Activated naive CD4-positive, alpha-beta T cell (primary cell): ENCODE measurements at regions not wholly inside any gene's neighbourhood (a gene's known extent, or its start where the extent isn't known, plus 50 kb on each side); places are given as distances from the start of the nearest gene placed in this dataset.

Source experiments
- DNase-seq, 4 experiments: peaks; one replicate each; lab custom pipeline; 2025; lab: John Stamatoyannopoulos, UW

DNA sequence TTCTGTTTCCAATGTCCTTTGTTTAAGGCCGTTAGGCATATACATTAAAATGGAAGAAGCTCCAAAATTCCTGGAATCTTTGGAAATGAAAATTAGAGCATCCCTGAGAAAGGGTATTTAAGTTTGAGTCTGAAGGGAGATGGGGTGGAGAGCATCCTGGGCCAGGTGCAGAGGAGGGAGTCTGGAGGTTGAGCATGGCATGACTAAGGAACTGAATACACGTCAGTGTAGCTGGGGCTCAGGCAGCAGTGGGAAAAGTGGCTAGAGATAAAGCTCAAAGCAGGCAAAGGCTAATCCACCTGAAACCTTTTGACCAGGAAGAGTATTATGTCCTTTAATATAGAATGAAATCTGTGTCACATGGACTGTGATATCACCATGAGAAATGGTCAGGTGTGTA is 669.0 kb upstream of the RBFOX1 start:
- no peak for DNase-seq

DNA sequence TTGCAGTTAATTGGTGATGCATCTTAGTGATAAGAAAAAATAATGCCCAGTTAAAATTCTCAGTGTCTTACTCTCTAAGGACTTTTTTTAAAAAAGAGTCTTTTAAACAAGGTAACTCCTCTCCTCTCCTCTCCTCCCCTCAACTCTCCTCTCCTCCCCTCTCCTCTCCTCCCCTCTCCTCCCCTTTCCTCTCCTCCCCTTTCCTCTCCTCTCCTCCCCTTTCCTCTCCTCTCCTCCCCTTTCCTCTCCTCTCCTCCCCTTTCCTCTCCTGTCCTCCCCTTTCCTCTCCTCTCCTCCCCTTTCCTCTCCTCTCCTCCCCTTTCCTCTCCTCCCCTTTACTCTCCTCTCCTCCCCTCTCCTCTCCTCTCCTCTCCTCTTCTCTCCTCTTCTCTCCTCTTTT is 675.9 kb upstream of the RBFOX1 start:
- DNase-seq: no peak

DNA sequence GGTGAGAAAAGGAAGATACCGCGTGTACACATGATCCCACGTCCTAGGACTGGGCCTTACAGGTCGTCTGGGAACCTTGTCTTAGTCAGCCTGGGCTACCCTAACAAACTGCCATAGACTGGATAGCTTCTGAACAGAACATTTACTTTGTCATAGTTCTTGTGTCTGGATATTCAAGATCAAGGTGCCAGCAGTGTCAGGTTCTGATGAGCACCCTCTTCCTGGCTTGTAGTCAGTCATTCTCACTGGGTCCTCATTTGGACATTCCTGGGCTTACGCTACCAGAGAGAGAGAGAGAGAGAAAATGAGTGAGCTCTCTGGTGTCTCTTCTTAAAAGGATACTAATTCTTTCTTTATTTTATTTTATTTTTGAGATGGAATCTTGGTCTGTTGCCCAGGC is 685.8 kb upstream of the RBFOX1 start:
- DNase-seq: no peak

DNA sequence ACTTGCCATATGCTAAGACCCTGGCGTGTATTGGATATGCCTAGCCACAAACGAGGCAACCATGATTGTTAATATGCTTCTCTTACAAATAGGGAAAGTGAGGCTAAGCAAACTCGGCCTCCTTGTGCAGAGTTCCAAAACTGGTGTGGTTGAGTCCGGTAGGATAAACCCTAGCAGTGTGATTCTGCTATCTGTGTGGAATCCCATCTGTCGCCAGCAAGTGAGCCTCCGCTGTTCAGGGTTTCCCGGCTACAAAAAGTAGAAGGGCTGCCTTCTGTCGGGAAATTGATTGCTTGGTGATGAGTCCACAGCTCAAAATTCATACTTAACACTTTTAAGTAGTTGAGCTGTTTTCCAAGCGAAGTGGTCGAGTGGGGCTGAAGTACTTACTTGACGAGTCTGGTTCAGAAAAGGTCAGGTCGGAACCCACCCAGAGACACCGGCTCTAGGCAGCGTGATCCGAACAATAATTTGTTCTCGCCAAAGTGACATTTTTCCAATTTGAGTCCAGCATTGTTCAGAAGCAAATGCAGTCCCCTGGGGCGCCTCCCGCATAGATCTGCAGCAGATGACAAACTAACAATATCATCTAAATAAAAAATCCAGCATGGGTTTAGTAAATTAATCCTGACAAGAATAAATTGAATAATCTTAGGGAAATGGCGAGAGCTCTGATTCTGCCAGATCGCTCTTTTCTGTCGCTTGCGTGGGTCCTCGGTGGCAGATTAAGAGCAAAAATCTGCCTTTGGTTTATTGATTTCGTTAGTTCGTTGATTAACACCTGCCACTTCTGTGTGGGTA is 686.7 kb upstream of the RBFOX1 start:
- no peak for DNase-seq

DNA sequence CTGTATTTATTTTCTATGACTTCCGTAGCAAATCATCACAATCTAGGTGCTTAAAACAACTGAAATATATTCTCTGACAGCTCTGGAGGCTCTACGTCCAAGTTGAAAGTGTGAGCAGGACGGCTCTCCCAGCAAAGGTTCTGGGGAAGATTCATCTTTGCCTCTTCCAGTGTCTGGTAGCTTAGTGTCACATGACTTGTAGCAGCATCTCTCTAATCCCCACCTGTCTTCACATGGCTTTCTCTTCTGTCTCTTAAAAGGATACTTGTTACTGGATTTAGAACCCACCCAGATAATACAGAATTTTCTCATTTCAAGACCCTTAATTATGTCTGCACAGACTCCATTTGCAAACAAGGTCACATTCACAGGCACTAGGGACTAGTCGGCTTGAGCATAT is 687.7 kb upstream of the RBFOX1 start:
- no peak for DNase-seq

DNA sequence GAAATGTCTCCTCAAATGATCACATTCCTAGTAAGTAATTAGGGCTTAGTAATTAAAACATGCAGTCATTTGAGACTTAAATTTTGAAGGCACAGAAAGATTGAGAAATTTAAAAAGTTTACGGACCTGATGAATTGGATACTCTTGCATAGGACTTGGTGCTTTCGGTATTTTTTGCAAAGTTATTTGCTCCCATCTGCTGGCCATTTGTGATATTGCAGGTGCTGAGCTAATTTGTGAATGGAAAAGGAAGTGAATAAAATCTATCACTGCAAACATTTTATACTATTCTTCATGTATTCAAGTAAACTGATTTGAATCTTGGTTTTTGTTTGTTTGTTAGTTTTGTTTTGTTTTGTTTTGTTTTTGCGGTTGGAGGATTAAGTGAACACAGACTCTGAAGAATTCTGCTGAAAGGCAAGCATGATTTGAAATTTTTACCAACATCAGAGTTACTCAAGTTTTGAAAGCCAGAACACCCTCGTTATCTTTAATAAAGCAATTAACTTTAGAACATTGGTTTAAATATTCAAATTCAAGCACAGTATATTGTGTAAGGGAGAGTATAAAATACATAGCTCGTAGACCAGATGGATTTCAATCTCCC is 689.5 kb upstream of the RBFOX1 start:
- DNase-seq: peak in 3 of 4 experiments; percentile 1 to 6 (median 2)

DNA sequence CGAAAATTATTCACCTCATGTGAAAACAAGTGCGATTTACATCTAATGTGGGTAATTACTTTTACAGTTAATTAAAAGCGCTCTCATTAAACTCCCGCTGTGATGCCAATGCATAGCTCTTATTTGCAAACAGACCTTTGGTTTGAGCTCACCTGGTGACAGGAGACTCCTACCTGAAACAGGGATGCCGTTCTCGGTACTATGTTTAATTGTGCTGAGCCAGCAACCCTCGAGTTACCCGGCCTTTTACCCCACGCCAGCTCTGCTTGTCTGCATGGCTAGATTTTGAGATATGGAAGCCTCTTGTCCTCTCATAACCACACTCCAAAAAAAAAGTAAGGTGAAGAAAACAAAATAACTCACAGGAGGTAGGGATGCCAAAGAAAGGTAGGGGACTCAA is 690.4 kb upstream of the RBFOX1 start:
- DNase-seq: no peak

DNA sequence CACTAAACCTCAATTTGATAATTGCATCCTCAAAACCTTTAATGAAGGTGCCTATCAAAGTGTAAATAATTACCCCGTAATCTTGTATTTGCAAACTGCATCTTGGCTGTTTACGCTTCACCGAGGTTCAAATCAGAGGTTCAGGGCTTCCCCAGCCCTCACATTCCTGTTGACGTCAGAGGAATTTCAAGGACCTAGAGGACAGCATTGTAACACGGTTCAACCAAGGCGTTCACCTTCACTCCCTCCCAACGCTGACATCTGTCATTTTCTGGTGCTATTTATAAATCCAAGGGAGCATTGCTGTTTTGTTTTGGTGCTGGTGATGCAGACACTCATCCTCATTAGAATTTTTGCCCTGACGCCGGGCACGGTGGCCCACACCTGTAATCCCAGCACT is 691.6 kb upstream of the RBFOX1 start:
- DNase-seq: no peak

DNA sequence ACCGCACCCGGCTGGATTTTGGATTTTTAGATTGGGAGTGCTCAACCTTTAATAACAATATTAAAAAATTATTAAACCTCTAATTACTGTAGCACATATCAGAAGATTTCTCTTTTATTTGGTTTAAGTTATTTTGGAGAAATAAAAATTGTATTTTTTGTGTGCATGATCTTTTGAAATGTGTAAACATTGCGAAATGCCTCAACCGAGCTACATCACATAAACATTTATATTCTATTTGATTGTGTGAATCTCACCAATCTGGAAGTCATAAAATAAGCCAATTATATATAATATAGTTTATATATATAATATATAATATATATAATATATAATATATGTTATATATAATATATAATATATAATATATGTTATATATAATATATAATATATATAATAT is 696.2 kb upstream of the RBFOX1 start:
- DNase-seq: no peak

DNA sequence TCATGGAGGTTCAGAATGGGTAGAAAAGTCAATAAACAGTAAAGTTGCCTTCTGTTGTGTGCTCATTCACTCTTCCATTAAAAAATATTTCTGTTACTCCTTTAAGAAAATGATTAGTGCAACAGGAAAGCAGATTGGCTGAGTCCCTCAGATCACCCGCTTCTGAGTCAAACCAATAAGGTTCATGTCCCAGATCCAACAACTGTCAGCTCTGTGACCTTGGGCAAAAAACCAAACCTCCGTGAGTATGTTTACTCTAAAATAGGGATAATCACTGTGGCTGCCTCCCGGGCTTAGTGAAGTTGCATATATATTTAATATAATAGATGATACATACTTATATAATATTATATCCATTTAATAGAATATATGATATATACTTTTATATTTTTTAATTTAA is 698.5 kb upstream of the RBFOX1 start:
- no peak for DNase-seq

DNA sequence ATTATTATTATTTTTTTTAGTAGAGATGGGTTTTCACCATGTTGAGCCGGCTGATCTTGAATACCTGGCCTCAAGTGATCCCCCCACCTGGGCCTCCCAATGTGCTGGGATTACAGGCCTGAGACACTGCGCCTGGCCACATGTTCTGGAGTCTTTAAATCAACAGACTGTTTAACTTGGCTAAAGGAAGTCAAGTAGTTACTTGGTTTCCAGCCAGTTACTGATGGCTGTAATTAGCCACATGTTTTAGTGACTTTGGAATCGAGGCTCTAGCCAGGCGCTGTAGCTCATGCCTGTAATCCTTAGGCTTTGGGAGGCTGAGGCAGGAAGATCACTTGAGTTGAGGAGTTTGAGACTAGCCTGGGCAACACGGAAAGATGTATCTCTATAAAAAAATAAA is 699.2 kb upstream of the RBFOX1 start:
- no peak for DNase-seq

DNA sequence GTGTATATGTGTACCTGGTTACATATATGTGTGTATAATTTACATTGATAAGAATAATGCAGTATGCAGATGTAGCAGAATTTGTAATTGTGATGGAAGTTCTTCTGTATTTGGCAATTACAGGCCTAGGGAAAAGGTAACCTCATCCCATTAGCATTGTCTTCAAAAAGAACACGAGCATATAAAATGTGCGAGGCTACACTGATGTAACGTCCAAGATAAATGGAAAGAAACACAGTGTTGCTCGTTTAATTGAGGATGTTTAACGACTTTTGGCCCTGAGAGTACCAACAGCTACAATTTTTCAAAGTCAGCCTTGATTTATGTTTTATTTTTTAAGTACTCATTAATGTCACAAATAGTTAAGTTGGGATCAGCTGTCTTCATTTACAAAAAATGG is 703.5 kb upstream of the RBFOX1 start:
- no peak for DNase-seq

DNA sequence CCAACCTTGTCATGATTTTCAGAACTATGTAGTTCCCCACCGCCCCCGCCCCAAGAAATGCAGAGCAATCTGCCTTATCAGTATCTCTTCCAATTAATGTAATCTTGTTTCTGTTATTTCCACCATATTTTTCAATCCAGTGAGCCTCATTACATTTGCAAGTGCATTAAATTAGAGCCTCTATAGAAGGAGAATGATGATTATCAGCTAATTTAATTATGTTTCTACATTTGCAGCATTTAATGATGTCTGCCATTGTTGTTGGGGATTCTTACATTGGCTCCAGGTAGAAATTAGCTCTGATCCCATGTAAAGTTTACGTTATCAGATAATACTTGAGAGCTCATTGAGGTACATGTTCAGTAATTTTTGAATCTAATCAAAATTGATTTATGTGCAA is 707.0 kb upstream of the RBFOX1 start:
- DNase-seq: no peak

DNA sequence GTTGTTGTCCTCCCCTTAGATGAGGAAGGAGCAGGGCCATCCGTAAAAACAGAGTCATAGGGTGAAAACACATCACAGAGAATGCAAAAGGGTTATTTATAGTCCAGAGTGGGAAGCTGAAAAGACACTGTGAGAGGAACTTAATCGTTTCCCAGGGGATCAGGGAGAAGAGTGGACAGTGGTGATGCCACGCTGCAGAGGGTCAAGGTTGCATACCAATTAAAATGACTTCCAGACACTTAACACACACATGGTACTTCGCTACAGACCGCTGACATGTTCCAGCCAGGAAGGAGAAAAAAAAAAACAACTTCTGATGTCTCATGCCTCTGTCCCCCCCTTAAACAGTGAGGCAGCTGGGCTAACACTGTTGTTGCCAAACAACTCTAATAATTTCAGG is 713.8 kb upstream of the RBFOX1 start:
- DNase-seq: no peak

DNA sequence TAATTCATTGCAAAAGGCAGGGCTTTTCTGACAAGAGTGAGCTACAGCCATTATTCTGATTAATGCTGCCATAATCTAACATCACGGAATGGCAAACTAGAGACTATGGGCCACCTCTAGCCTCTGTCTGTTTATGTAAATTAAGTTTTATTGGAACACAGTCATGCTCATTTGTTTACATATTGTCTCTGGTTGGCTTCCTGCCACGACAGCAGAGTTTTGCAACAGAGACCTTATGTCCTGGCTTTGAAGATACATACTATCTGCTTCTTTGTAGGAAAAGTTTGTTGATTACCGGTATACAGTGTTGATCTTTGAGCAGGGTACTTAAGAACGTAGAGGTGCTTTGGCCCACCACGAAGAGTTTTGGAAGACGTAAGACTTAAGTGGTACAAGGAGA is 715.9 kb upstream of the RBFOX1 start:
- DNase-seq: no peak

DNA sequence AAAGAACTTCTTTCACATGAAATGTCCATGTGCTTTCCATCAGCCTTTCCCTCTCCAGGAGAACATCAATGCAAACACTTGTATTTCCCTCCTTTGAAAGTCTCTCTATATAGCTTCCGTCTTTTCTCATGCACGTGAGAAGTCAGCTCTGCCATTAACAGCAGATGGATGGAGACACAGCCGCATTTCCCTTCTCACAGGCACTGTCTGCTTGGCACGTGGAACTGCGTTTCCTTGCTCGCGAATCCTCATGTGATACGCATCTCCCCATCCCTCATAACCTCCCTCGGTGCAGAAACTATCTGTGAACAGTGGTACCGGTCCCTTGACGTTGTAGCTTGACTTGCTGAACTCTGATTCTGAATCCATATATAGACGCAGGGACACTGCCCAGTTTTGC is 717.0 kb upstream of the RBFOX1 start:
- DNase-seq: no peak

DNA sequence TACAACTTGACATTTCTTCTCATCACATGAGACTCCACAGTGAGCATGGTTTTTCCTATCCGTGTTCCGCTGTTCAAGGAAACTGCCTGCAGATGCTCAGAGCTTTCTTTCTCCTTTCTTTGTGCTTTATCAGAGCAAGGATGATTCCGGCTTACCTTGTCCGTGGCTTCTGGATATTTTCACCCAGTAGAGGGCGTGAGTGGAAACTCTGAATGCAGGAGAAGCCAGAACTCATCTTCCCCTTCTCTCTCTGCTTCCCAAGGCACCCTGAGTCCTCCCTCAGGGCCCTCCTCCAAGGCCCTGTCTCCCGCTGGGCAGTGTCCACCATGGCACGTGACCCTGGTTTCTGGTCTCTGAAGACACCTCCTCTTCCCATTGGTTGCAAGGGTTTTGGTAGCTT is 721.1 kb upstream of the RBFOX1 start:
- DNase-seq: no peak

DNA sequence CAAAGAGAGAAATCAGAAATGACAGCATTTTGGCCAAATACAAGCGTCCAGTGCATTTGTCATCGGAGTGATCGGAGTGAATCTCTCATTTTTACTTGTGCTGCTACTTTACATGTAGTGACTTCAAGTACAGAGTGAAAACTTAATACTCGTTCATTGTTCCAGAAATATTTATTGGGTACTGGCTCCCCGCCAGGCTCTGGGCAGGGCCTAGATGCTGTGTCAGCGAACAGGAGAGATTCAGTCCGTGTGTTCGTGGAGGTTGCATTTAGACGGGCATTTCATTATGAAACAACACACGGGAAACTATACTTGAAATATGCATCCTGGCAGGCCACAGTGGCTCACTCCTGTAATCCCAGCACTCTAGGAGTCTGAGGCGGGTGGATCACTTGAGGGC is 727.2 kb upstream of the RBFOX1 start:
- DNase-seq: no peak

DNA sequence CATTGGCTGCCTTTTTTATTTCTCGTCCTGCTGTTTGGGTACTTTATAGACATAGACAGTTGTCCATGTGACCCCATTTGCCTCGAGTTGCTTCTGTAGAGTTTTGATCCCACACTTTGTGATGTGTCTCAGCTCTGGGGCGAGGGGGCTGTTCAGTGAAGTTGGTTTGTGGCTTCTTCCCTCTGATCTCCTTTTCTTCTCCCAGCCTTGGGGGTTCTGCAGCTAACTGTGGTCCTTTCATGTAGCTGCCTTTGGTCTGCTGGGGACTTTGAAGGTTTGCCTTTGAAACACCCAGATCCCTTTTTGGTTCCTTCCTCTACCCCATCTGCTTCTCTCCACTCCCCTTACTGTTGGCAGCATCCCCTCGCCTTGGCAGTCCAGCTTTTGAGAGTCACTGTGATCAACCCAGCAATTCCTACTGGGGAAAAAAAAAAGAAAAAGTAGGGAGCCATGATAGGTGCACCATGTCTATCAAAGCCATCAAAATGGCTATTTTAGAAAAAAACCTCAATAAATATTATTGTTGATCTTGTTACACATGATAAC is 728.8 kb upstream of the RBFOX1 start:
- DNase-seq: no peak

DNA sequence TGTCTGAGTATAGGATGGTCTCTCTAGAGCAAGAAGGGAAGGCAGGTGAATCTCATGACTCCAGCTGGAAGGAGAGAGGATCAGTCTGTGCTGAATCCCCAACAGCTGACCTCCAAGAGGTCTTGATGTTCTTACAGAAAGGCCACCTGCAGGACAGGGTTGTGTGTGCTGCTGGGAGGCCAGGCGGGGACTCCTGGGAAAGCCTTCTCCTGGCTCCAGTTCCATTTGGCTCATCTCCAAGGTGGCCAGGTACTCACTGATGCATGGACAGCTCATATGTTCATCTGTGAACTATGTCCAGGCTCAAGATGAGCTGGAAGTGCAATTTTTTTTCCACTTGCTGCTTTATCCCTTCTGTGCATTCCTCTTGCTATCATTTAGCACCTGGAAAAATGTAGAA is 730.2 kb upstream of the RBFOX1 start:
- DNase-seq: no peak

DNA sequence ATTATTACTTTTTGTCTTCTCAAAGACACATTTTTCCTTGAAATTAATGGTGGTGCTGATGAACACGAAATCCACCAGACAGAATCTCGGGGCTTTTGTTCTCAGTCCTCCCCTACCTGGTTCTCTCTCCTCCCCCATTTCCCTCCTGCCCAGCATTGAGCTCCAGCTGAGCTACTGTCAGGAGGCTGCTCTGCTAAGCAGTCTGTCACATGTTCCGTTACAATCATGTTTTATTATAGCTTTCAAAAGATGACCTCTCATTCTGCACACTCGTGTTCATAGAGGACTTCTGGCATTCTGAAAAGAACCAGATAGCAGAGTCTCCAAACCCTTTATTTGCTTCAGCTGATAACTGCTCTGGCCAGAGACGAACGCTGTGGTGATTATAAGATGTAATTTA is 732.5 kb upstream of the RBFOX1 start:
- no peak for DNase-seq

DNA sequence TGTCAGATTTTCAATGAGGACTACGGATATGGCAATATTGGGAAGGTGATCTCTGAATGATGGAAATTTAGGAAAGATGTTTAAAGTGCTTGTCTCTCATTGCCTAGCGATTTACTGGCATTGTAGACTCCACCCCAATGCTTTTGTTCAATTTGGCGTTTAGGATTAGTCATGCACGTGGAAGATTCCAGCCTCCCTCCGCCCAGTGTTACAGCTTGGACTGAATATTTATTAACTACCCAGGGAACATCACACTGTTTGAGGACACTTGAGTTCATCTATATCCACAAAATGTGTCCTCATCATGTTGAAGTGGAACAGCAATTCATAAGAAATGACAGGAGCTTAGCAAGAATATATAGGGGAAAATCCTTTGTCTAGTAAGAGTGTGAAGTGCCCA is 738.8 kb upstream of the RBFOX1 start:
- no peak for DNase-seq

DNA sequence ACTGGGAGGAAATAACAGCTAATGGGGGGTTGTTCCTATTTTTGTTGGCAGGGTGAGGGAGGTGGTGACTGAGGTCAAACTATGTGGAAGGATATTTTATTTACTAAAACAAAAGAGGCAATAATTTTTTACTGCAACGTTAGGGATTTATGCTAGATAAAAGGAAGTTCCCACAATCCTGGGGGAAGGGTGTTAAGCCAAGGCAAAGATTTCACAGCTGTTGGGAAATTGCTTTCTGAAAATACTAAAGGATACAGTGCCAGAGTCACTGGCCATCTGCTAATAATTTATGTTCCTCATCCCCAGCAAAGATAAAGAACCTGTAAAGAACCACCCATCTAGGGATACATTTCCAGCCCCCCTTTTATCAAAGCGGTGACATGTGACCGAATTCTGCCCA is 756.0 kb upstream of the RBFOX1 start:
- no peak for DNase-seq

DNA sequence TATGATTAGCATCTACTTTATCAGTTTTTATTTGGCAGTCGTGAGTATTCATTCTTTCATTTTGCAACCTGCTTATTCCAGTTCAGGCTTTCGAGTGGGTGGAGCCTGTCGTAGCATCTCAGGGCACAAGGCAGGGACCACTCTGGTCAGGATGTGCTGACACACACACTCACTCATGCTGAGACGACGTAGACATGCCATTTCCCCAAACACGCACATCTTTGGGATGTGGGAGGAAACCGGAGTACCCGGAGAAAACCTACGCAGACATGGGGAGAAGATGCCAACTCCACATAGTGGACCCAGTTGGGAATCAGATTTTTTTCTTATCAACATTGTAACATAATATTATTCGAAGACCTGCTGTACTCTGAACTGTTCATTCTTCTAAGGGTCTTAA is 756.5 kb upstream of the RBFOX1 start:
- no peak for DNase-seq
